ENCODE measurements at regions not wholly inside any gene's neighbourhood (a gene's known extent, or its start where the extent isn't known, plus 50 kb on each side); places are given as distances from the start of the nearest gene placed in this dataset.

DNA sequence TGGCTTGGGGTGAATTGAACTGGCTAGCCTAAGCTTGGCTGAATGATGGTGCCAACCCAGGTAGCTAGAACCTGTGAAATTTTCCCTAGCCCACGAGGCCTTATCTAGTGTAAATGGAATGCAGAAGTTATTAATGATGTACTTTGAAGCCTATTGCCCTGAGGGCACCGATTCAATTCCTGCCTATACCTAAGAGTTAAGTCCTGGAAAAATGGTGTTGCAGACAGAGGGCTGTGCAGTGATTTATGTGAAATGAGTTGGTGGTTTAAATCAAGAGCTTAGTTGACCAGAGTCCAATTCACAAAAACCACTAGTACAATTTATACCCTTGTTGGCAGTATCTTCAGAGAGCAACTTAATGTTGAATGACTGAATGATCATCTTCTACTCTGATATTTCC, 373.8 kb upstream of the JAG1 start:
- DNase-seq (ENCODE audit: low spot score) = no peak

- DNase-seq (ENCODE audit: low spot score) = no peak
Measured at GRCh38 chr20:11048739-11049138, 374.9 kb upstream of the JAG1 start.

DNA sequence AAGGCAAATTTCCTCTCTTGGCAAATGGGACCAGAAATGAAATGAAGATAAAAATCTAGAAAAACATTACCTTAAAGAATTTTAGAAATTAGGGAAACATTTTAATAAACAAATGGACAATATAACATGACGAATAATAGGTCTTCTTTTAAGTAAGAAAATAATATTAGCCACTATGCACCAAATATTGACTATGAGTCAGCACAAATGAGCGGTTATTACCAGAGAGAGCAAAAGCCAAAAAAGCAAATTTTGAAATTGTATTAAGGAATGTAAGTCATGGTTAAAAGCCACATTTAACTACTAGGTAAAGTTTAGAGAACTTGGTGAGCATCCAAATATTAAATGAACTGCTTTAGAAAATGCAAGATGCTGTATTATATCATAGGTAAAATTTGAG, 376.6 kb upstream of the JAG1 start:
- DNase-seq (ENCODE audit: low spot score) = no peak

GRCh38 chr20:11051136-11051535, 377.3 kb upstream of the JAG1 start:
- DNase-seq (ENCODE audit: low spot score) = no peak

GRCh38 chr20:11053310-11053709, 379.5 kb upstream of the JAG1 start:
- DNase-seq (ENCODE audit: low spot score) = no peak

GRCh38 chr20:11054266-11054993, 380.6 kb upstream of the JAG1 start:
- no peak for DNase-seq (ENCODE audit: low spot score)

DNA sequence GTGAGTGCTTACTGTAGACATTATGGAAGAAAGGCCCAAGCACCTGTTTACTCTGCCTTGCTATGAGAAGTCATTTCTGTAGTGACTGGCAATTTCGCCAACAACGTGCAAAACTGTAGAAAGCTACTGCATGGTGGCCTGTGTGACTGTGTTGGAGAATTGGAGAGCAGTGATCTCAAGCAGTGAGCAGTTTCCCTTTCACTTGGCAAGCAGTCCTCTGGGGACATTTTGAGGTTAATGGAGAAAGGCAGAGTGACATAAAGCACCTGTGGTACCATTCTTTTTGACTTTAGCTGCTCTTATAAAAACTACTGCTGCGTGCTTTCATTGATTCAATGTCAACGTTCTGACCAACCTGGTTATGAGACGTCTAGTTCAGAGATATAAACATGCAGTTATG, 382.6 kb upstream of the JAG1 start:
- DNase-seq (ENCODE audit: low spot score) = no peak

GRCh38 chr20:11057624-11058023, 383.8 kb upstream of the JAG1 start:
- no peak for DNase-seq (ENCODE audit: low spot score)

DNA sequence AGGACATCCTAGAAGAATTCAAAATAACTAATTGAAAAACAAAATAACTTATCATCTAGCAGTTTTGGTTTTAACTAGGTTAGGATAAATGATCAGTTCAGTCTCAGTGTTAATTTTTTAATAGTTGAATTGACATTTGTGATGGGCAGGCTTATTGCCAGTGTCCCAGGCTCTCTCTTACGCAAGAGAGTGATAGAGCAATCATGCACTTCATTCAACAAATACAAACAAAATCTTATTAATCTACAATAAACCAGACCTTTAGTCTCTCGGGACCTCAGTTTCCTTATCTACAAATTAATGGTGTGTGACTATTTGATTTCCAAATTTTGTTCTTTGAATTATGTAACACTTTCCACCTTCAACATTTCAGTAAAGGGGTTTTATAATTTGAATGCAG, 385.9 kb upstream of the JAG1 start:
- no peak for DNase-seq (ENCODE audit: low spot score)

- DNase-seq (ENCODE audit: low spot score) = no peak
Measured at GRCh38 chr20:11060423-11061185, 386.8 kb upstream of the JAG1 start.

DNA sequence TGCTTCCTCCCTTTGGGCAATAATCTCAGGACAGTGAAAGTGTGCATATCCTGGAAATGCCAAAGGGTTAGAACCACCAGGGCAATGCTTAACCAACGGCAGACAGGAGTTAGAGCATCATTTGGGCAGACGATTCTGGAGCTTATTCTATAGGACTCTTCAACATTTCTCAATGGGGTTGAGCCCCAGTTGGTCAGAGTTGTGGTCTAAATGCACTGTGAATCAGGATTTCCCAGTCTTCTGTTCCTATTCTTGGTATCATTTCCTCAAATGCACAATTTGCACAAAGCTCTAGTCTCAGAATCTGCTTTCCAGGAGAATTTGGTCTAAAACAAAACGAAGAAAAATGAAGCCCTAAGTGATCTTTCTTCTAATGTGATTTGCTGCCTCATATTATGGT, 389.6 kb upstream of the JAG1 start:
- DNase-seq (ENCODE audit: low spot score) = no peak

DNA sequence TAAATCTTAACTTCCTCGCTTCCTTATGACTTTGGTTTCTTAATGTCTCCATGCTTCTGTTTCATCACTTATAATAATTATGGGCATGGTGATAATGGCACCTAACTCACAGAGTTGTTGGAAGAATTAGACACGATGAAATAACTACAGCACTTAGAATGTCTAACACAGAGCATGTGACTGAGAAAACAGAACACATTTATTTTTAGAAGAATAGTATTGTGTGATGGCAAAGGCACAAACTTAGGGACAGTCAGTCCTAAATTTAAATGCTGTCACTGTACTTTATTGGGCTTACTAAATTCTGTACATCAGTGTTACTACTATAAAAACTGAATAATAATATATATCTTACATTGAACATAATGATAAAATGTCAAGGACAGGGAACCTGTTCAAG, 391.1 kb upstream of the JAG1 start:
- no peak for DNase-seq (ENCODE audit: low spot score)

DNA sequence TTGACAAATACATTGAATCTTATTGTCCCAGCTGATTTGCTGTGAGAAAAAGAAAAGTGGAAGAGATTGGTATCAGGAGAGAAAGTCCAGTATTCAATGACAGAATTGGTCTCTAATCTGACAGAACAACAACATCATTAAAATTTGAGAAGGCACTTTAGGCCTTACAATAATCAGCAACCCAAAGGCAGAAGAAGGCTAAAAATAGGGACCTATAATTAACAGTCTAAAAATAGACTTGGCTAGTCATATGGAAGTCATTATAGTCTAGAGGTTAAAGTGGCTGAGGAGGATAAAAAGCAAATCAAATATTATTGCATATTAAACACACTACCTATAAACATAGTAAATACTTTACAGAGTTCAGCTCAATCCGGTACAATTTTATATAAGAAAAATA, 393.6 kb upstream of the JAG1 start:
- DNase-seq (ENCODE audit: low spot score) = no peak

DNA sequence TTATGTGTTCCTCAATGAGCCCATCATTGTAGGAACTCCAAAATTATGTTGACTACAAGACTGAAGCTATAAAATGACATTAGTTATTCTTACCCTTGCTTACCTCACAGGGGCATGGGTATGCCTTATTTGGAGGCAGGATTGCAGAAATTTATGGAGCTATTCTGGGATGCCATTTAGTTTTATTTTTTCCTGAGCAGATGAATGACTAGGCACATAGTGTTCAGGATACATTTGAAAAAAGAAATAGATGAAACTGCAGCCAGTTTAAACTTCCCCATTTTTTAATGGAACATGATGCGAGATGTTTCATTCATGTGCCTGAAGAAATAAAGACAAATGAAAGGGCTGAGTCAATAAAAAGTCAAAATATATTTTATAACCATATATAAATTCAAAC, 399.2 kb upstream of the JAG1 start:
- DNase-seq (ENCODE audit: low spot score) = no peak

GRCh38 chr20:11076434-11077105, 402.8 kb upstream of the JAG1 start:
- no peak for DNase-seq (ENCODE audit: low spot score)

DNA sequence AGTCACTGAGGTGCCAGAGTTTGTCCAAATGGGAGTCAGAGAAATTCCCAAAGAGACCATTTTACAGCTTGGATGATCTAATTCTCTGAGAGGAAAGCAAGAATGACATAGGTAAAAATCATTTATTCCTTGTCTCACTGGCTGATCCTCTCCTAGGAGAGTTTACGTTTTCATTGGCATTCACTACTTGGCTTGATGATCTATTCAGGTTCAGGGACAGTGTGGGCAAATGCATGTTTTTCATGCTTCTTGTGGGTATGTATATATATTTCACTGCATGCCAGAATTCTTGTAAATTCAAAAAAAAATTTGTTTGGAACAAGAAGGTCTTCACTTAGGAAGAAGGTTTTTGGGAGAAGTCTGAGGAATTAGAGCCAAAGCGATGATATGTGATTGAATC, 403.4 kb upstream of the JAG1 start:
- DNase-seq (ENCODE audit: low spot score) = no peak

DNA sequence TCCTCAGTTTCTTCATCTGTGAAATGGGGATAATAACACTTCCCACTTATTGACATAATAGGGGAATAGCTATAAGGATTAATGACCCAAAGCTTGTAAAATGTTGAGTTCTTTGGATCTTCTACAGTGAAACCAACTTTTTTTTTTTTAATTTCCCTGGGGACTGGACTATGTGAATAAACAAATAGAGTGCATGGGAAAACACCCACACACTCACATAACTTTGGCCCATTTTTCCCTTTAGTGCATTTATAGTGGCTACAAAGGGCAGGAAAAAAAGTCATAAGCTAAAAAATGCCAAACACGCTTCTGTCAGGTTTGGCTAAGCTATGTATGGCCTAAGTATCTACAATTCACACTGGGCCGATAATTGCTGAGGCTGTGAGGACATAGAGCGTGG, 406.2 kb upstream of the JAG1 start:
- DNase-seq (ENCODE audit: low spot score) = no peak

DNA sequence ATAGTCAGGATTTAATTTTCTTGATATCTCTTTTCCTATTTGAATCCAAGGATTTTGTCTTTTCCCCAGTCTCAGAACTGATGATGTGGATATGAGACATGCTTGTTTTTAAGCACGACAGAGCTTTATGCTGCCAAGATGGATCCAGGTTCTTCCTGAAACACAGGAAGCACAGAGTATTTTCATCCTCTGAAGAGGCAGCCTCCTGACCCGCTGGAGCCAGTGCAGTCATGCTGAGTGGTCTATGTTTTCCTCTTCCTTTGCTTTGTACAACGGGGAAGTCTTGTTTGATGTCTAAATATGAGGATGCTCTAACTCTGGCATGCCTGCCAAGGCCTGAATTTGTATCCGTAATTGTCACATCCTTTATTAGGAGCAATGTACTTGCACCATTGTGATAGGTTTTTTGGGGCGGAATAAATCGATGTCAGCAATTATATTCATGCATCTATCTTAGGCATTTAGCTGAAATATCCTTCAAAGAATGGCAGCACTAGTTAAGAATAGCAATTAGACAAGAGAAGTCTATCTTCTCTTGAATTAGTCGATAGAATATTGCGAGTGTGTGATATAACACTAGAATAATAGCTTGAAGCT, 407.1 kb upstream of the JAG1 start:
- no peak for DNase-seq (ENCODE audit: low spot score)

DNA sequence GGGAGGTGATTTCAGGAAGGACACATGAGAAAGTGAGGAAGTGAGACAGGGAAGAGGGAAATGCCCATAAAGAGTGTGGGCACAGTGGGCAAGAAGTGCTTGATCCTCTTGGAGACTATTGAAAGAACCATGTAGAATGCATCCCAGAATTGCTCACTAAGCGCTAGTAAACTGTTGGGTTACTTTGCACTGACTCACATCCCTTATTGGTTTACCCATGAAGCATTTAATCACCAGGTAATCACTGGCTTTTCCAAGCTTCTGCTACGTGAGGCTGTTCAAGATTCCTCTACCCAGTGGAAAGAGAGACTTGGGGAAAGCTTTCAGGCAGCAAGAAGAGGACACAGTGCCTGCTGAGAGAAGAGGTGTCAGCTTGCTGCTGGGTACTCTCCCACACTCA, 410.0 kb upstream of the JAG1 start:
- DNase-seq (ENCODE audit: low spot score) = no peak

DNA sequence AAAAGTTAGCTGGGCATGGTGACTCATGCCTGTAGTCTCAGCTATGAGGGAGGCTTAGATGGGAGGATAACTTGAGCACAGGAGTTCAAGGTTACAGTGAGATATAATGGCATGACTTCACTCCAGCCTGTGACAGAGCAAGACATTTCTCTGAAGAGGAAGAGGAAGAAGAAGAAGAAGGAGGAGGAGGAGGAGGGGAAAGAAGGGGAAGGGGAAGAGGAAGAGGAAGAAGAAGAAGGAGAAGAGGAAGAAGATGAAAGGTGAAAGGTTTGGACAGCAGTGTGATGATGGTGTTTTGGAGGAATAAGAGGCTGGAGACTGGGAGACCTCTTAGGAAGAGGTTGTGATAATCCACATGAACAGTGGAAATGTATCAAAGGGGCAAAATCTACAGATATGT, 410.7 kb upstream of the JAG1 start:
- no peak for DNase-seq (ENCODE audit: low spot score)

DNA sequence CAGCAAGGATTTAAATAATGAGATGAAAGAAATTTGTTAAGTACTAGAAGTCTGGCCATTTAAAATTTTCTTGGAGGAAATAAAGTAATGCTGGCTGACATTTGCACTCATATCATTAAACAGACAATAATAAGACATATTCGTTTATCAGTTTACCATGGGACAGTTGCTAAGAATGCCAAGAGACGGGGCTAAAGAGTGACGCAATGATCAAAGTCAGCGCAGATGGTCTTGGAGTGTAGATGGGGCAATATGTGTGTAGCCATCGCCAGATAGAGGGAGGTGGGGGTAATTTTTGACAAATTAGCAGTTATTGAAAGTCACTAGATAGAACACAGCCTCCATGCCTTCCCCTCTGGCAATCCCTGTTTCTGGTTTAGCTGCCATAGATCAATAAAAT, 413.2 kb upstream of the JAG1 start:
- DNase-seq (ENCODE audit: low spot score) = no peak

DNA sequence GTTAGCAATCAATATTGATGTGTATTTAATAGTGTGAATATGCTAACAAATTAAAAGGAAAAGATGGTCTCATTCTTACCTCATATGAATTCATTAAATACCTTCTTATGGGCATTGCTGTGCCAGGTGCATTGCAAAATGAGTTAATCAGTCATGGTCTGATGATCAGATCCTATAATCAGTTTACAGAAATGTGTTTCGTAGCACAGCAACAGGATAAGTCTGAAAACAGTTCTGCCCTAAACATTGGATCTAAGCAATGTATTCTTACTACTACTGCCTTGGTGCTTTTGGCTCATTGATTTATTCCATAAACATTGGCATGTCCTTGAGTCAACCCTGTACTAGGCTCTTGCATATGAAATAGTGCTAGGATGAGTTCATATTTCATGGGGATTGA, 417.0 kb upstream of the JAG1 start:
- DNase-seq (ENCODE audit: low spot score) = no peak

DNA sequence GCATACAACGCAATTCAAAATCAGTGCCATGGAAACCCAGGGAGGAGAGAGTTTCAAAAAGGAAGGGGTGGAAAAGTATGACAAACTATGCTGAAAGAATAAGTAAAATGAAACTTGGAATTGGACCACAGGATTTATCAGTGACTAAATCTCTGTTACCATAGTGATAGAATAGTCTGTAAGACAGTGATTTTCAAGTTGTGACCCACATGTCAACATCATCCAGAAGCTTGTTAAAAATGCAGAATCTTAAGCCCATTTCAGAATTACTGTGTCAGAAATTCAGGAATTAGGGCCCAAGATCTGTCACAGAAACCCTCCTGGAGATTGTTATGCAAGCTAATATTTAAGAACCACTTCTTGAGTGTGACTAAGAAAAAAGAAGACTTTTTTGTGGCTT, 417.7 kb upstream of the JAG1 start:
- DNase-seq (ENCODE audit: low spot score) = no peak
